ENCODE measurements at regions not wholly inside any gene's neighbourhood (a gene's known extent, or its start where the extent isn't known, plus 50 kb on each side); places are given as distances from the start of the nearest gene placed in this dataset.

DNA sequence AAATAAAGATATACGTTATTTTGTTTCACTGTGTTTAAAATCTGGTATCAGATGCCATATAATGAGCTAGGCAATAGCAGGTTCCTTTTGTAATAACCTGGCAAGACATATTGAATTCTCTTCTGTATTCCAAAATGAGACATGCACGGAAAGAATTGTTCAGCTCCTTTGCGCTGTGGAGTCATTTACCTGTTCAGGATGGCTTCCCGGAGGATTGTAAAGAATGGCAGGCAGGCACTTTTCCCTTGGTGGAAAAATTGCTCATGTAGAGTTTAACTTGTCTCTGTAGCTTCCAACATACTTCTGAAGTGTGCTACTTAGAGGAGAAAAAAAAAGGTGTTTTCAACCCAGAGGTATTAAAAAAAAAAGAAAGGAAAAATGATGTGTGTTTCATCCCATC, 805.2 kb downstream of the GALC start:
- H3K4me1 ChIP-seq (ENCODE audit: control insufficient read depth in 1 of 2, insufficient read depth in 2 of 2, low read length in 2 of 2) = no peaks in the 10 kb centered on the region
- H3K36me3 ChIP-seq (ENCODE audit: control insufficient read depth in 1 of 2, insufficient read depth in 2 of 2, low read length in 2 of 2) = no peaks in the 10 kb centered on the region
- H3K27me3 ChIP-seq (ENCODE audit: low read depth, low read length) = no peaks in the 10 kb centered on the region
- no peaks in the 10 kb centered on the region for H3K9me3 ChIP-seq (ENCODE audit: control insufficient read depth in 1 of 2, low read length in 2 of 2)
- H3K4me3 ChIP-seq (ENCODE audit: low read depth in 1 of 2, low read length in 2 of 2) = no peak overlapping the region
- no peak overlapping the region for H3K27ac ChIP-seq (ENCODE audit: low read length)

DNA sequence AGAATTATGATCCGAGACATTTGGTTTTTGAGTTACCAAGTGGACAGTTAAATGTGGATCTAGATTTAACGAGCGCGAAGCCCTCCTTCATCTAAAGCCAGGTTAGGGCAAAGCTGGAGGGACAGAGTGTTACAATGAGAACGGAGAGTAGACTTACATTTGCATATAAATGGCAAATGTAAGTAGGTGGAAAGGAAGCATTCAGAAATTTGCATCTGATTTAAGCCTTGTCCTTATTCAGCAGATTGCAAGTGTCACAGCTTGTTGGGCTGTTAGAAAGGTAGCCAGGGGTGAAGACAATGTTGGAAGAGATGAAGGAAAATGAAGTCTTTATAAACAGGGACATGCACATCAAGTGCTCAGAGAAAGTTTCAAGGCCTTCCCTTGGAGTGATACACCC, 806.2 kb downstream of the GALC start:
- no peak overlapping the region for H3K4me3 ChIP-seq (ENCODE audit: low read depth in 1 of 2, low read length in 2 of 2)
- H3K4me1 ChIP-seq (ENCODE audit: control insufficient read depth in 1 of 2, insufficient read depth in 2 of 2, low read length in 2 of 2) = no peaks in the 10 kb centered on the region
- H3K9me3 ChIP-seq (ENCODE audit: control insufficient read depth in 1 of 2, low read length in 2 of 2) = no peaks in the 10 kb centered on the region
- no peaks in the 10 kb centered on the region for H3K36me3 ChIP-seq (ENCODE audit: control insufficient read depth in 1 of 2, insufficient read depth in 2 of 2, low read length in 2 of 2)
- H3K27me3 ChIP-seq (ENCODE audit: low read depth, low read length) = no peaks in the 10 kb centered on the region
- no peak overlapping the region for H3K27ac ChIP-seq (ENCODE audit: low read length)

DNA sequence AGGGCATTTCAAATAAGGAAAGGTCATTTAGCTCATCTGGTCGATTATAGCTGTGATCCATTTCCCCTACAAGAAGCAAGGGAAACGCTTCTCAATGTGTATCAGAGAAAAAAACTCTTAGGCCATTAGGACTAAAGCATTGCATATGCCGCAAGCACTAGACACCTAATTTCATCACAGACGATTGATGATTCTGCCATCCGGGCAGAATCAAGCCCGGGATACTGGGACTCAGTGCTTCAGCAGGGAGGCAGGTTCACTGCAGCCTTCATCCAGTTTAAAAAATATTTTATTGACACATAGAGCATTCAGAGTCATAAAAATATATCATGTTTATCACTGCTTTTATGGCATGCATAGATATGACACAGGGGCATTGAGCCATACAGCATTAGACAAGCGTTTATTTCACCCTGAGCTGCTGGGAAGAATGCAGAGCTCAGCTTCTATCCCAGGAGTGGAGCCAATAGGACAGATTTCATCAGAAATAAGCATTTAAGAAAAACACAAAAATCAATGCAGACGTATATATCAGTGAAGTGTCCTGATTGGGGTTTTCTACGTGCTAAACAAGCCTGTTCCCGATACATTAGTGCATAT, 806.9 kb downstream of the GALC start:
- Histone ChIP-seq H3K36me3 (ENCODE audit: control insufficient read depth in 1 of 2, insufficient read depth in 2 of 2, low read length in 2 of 2) (no peaks in the 10 kb centered on the region), H3K4me3 (ENCODE audit: low read depth in 1 of 2, low read length in 2 of 2) (no peak overlapping the region), H3K27me3 (ENCODE audit: low read depth, low read length) (no peaks in the 10 kb centered on the region), H3K4me1 (ENCODE audit: control insufficient read depth in 1 of 2, insufficient read depth in 2 of 2, low read length in 2 of 2) (no peaks in the 10 kb centered on the region), H3K27ac (ENCODE audit: low read length) (no peak overlapping the region), H3K9me3 (ENCODE audit: control insufficient read depth in 1 of 2, low read length in 2 of 2) (no peaks in the 10 kb centered on the region)

DNA sequence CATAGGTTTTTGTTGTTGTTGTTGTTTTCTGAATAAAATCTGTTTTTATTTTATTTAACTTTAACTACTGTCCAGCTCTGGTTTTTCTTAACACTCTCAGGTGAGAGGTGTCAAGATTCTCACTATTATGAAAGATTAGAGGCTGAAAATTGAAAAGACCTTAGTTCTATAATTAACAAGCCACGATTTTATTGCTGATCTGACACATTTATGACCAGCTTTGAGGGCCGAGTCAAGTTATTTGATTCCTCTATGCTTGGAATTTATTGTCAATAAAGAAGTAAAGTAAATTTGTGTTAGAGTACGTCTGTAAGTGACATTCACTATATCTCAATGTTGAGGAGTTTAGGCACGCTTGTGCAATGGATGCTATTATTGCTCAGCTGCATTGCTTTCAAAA, 808.8 kb downstream of the GALC start:
- Histone ChIP-seq H3K27me3 (ENCODE audit: low read depth, low read length) (no peaks in the 10 kb centered on the region), H3K9me3 (ENCODE audit: control insufficient read depth in 1 of 2, low read length in 2 of 2) (no peaks in the 10 kb centered on the region), H3K4me3 (ENCODE audit: low read depth in 1 of 2, low read length in 2 of 2) (no peak overlapping the region), H3K27ac (ENCODE audit: low read length) (no peak overlapping the region), H3K36me3 (ENCODE audit: control insufficient read depth in 1 of 2, insufficient read depth in 2 of 2, low read length in 2 of 2) (no peaks in the 10 kb centered on the region), H3K4me1 (ENCODE audit: control insufficient read depth in 1 of 2, insufficient read depth in 2 of 2, low read length in 2 of 2) (no peaks in the 10 kb centered on the region)

DNA sequence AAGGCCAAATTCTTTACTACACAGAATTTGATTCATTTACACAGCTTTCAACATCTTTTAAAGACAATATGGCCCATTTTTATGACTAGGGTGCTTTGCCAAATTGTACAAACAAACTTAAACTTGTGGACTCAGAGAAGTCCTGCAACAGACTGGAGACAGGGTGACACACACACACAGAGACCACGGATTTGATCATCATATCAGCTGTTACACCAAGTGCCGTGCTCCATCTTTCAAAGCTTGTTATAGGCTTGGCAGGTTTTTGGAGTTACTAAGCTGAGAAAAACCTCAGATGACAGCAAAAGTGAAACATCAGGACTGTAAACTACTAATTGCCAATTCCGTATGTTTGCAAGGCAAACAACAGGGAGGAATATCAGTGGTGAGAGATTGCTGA, 811.7 kb downstream of the GALC start:
- Histone ChIP-seq H3K9me3 (ENCODE audit: control insufficient read depth in 1 of 2, low read length in 2 of 2) (no peaks in the 10 kb centered on the region), H3K4me1 (ENCODE audit: control insufficient read depth in 1 of 2, insufficient read depth in 2 of 2, low read length in 2 of 2) (no peaks in the 10 kb centered on the region), H3K27ac (ENCODE audit: low read length) (no peak overlapping the region), H3K36me3 (ENCODE audit: control insufficient read depth in 1 of 2, insufficient read depth in 2 of 2, low read length in 2 of 2) (no peaks in the 10 kb centered on the region), H3K4me3 (ENCODE audit: low read depth in 1 of 2, low read length in 2 of 2) (no peak overlapping the region), H3K27me3 (ENCODE audit: low read depth, low read length) (no peaks in the 10 kb centered on the region)

DNA sequence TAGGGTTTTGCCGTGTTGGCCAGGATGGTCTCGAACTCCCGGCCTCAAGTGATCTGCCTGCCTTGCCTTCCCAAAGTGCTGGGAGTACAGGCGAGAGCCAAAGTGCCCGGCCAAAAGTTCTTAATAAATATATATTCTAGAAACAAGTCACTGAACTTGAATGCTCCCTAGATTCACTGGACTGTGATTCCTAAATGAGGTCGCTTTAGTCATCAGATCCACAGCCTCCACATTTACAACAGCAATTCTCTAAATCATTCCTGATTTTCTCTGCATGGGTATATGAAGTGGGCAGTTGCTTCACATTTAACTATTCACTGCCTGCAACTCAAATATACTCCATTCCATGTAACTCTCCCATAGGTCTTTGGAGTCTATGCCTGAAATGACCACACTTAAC, 813.0 kb downstream of the GALC start:
- Histone ChIP-seq H3K36me3 (ENCODE audit: control insufficient read depth in 1 of 2, insufficient read depth in 2 of 2, low read length in 2 of 2) (no peaks in the 10 kb centered on the region), H3K9me3 (ENCODE audit: control insufficient read depth in 1 of 2, low read length in 2 of 2) (no peaks in the 10 kb centered on the region), H3K4me3 (ENCODE audit: low read depth in 1 of 2, low read length in 2 of 2) (no peak overlapping the region), H3K27ac (ENCODE audit: low read length) (no peak overlapping the region), H3K27me3 (ENCODE audit: low read depth, low read length) (no peaks in the 10 kb centered on the region), H3K4me1 (ENCODE audit: control insufficient read depth in 1 of 2, insufficient read depth in 2 of 2, low read length in 2 of 2) (no peaks in the 10 kb centered on the region)

DNA sequence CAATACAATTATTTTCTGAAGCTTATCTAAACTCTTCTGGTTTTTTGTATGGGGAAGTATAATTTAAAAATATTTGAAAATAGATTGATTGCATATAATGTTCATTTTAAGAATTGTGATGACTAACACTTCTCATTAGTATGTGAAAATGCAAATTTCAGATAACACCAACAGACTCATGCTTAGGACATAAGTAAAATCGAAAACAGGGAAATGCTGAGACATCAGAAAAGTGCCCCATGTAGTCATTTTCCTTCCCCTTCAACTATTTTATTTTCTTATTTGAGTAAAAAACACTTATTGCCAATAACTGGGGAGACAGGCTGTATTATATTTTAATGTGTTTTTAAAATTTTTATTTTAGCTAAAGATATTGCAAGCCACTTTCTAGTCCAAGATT, 814.7 kb downstream of the GALC start:
- Histone ChIP-seq H3K4me3 (ENCODE audit: low read depth in 1 of 2, low read length in 2 of 2) (no peak overlapping the region), H3K27me3 (ENCODE audit: low read depth, low read length) (no peaks in the 10 kb centered on the region), H3K9me3 (ENCODE audit: control insufficient read depth in 1 of 2, low read length in 2 of 2) (no peaks in the 10 kb centered on the region), H3K4me1 (ENCODE audit: control insufficient read depth in 1 of 2, insufficient read depth in 2 of 2, low read length in 2 of 2) (no peaks in the 10 kb centered on the region), H3K27ac (ENCODE audit: low read length) (no peak overlapping the region), H3K36me3 (ENCODE audit: control insufficient read depth in 1 of 2, insufficient read depth in 2 of 2, low read length in 2 of 2) (no peaks in the 10 kb centered on the region)

DNA sequence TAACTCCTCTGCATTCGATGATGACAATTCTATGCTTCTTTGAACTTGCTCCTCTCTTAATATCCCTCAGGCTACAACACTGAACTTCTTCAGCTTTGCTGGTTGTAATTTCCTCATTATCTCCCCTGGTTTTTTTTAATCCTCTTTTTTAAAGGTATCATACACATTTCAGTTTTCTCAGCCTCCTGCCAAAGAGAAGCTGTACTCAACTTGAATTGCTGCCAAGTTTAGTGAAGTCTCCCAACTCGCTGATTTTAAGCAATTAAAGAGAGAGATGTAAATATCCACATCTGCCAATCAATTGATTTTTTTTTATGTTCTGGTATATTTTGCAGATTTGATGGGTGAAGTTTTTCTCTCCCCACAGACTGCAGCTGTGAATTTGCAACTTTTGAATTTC, 817.8 kb downstream of the GALC start:
- Histone ChIP-seq H3K4me1 (ENCODE audit: control insufficient read depth in 1 of 2, insufficient read depth in 2 of 2, low read length in 2 of 2) (no peaks in the 10 kb centered on the region), H3K9me3 (ENCODE audit: control insufficient read depth in 1 of 2, low read length in 2 of 2) (no peaks in the 10 kb centered on the region), H3K27ac (ENCODE audit: low read length) (no peak overlapping the region), H3K27me3 (ENCODE audit: low read depth, low read length) (no peaks in the 10 kb centered on the region), H3K4me3 (ENCODE audit: low read depth in 1 of 2, low read length in 2 of 2) (no peak overlapping the region), H3K36me3 (ENCODE audit: control insufficient read depth in 1 of 2, insufficient read depth in 2 of 2, low read length in 2 of 2) (no peaks in the 10 kb centered on the region)

DNA sequence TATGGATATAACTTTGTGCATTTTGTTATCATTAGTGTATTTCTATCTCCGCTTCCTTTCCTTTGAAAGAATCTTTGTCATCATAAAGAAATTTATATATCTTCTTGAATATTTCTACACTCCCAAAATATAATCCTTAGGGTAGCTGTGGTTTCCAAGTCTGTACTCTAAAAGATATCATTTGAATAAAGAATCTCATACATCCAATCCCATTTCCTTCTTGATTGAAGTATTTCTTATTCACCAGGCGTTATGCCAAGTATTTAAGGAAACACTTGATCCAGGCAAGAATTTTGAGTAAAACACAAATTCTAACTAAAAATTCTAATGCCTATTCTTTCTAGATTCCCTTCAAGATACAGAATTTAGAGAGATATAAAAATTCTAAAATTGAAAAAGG, 821.8 kb downstream of the GALC start:
- no peaks in the 10 kb centered on the region for H3K27me3 ChIP-seq (ENCODE audit: low read depth, low read length)
- no peaks in the 10 kb centered on the region for H3K9me3 ChIP-seq (ENCODE audit: control insufficient read depth in 1 of 2, low read length in 2 of 2)
- no peak overlapping the region for H3K27ac ChIP-seq (ENCODE audit: low read length)
- no peaks in the 10 kb centered on the region for H3K36me3 ChIP-seq (ENCODE audit: control insufficient read depth in 1 of 2, insufficient read depth in 2 of 2, low read length in 2 of 2)
- no peak overlapping the region for H3K4me3 ChIP-seq (ENCODE audit: low read depth in 1 of 2, low read length in 2 of 2)
- H3K4me1 ChIP-seq (ENCODE audit: control insufficient read depth in 1 of 2, insufficient read depth in 2 of 2, low read length in 2 of 2) = no peaks in the 10 kb centered on the region

DNA sequence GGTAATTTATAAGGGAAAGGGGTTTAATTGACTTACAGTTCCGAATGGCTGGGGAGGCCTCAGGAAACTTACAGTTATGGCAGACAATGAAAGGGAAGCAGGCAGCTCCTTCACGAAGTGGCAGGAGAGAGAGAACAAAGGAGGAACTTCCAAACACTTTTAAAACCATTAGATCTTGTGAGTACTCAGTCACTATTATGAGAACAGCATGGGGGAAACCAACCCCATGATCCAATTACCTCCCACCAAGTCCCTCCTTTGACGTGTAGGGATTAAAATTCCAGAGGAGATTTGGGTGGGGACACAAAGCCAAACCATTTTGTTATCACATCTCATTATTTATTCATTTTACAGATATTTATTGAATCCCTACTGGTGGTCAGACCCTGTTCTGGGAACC, 822.8 kb downstream of the GALC start:
- Histone ChIP-seq H3K4me1 (ENCODE audit: control insufficient read depth in 1 of 2, insufficient read depth in 2 of 2, low read length in 2 of 2) (no peaks in the 10 kb centered on the region), H3K4me3 (ENCODE audit: low read depth in 1 of 2, low read length in 2 of 2) (no peak overlapping the region), H3K27me3 (ENCODE audit: low read depth, low read length) (no peaks in the 10 kb centered on the region), H3K36me3 (ENCODE audit: control insufficient read depth in 1 of 2, insufficient read depth in 2 of 2, low read length in 2 of 2) (no peaks in the 10 kb centered on the region), H3K27ac (ENCODE audit: low read length) (no peak overlapping the region), H3K9me3 (ENCODE audit: control insufficient read depth in 1 of 2, low read length in 2 of 2) (no peaks in the 10 kb centered on the region)

DNA sequence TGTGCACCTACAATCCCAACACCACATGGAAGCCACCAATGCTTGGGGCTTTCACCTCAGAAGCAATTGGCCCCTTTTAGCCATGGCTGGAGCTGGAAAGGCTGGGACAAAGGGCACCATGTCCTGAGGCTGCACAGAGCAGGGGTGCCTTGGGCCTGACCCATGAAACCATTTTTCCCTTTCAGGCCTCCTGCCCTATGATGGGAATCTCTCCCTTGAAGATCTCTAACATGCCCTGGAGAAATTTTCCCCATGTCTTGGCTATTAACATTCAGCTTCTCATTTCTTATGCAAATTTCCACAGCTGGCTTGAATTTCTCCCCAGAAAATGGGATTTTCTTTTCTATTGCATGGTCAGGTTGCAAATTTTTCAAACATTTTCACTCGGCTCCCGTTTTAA, 823.6 kb downstream of the GALC start:
- Histone ChIP-seq H3K4me1 (ENCODE audit: control insufficient read depth in 1 of 2, insufficient read depth in 2 of 2, low read length in 2 of 2) (no peaks in the 10 kb centered on the region), H3K4me3 (ENCODE audit: low read depth in 1 of 2, low read length in 2 of 2) (no peak overlapping the region), H3K27me3 (ENCODE audit: low read depth, low read length) (no peaks in the 10 kb centered on the region), H3K36me3 (ENCODE audit: control insufficient read depth in 1 of 2, insufficient read depth in 2 of 2, low read length in 2 of 2) (no peaks in the 10 kb centered on the region), H3K9me3 (ENCODE audit: control insufficient read depth in 1 of 2, low read length in 2 of 2) (no peaks in the 10 kb centered on the region), H3K27ac (ENCODE audit: low read length) (no peak overlapping the region)

DNA sequence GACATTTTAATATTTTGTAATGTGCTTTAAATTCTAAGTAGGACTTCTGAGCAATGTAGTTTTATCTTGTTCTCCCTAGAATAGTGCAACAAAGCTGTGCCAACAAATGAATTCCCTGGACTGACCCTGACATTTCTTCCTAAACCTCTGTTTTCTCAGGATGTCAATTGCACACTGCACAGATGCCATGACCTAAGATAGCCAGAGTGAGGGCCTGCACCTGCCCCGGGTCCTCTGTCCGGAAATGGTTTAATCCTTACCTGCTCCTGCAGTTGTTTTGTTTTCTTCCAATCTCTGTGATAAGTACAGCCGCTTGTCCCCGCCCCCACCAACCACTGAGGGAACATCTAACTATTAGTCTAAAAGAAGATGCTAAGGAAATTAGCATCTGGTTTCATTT, 831.5 kb downstream of the GALC start:
- Histone ChIP-seq H3K4me3 (ENCODE audit: low read depth in 1 of 2, low read length in 2 of 2) (no peak overlapping the region), H3K36me3 (ENCODE audit: control insufficient read depth in 1 of 2, insufficient read depth in 2 of 2, low read length in 2 of 2) (no peaks in the 10 kb centered on the region), H3K9me3 (ENCODE audit: control insufficient read depth in 1 of 2, low read length in 2 of 2) (no peaks in the 10 kb centered on the region), H3K4me1 (ENCODE audit: control insufficient read depth in 1 of 2, insufficient read depth in 2 of 2, low read length in 2 of 2) (no peaks in the 10 kb centered on the region), H3K27me3 (ENCODE audit: low read depth, low read length) (no peaks in the 10 kb centered on the region), H3K27ac (ENCODE audit: low read length) (no peak overlapping the region)

Measured in muscle layer of duodenum (tissue), 2 donors.